WTC11 (cell line): ENCODE measurements at regions not wholly inside any gene's neighbourhood (a gene's known extent, or its start where the extent isn't known, plus 50 kb on each side); places are given as distances from the start of the nearest gene placed in this dataset.

ENCODE experiments used
- ZNF423 ChIP-seq: fragments of 250-450 bp; sonication (Bioruptor Pico); IDR thresholded peaks from 2 replicates; pipeline ENCODE4 v2.1.2; 2022; ENCODE audit warnings: mild to moderate bottlenecking, moderate library complexity
- TF ChIP-seq, protein P1 (sequence below): sonication (generic); formaldehyde crosslinking; IDR thresholded peaks from 2 replicates; pipeline ENCODE4 v1.8.1; 2023; ENCODE audit warnings: mild to moderate bottlenecking, missing genetic modification reagents

DNA sequence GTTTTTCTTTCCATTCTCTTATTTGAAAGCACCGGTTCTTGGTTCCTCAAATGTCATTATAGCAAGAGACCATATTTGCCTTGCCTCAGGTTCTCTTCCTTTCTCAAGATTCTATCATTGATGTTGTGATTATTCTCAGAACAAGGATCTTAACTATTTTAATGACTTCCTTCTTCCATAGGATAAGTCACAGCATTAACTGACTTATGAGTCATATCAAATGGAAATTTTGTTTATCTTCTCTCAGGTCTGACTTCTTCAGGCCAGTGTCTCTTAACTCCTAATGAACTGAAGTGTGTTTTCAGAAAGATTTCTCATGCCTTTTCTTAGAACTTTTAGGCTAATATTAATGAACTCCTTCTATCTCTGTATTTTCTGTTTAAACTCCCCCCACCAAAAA, 794.6 kb upstream of the LRRN3 start:
- no peak for TF ChIP-seq ZNF423 (CRISPR knock-in tag)
- TF ChIP-seq, protein P1, sequence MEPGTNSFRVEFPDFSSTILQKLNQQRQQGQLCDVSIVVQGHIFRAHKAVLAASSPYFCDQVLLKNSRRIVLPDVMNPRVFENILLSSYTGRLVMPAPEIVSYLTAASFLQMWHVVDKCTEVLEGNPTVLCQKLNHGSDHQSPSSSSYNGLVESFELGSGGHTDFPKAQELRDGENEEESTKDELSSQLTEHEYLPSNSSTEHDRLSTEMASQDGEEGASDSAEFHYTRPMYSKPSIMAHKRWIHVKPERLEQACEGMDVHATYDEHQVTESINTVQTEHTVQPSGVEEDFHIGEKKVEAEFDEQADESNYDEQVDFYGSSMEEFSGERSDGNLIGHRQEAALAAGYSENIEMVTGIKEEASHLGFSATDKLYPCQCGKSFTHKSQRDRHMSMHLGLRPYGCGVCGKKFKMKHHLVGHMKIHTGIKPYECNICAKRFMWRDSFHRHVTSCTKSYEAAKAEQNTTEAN (CRISPR knock-in tag) = no peak
